A172 (cell line): ENCODE measurements at regions not wholly inside any gene's neighbourhood (a gene's known extent, or its start where the extent isn't known, plus 50 kb on each side); places are given as distances from the start of the nearest gene placed in this dataset.
"Not testable (repeated sequence)": the region's sequence is repeated elsewhere in the genome, so short reads cannot be mapped to it uniquely, and the experiment has no call there.

Source experiments
- DNase-seq: peaks from one replicate; pipeline ENCODE4 v3.0.0-alpha.2; 2015; ENCODE audit warnings: low spot score

DNA sequence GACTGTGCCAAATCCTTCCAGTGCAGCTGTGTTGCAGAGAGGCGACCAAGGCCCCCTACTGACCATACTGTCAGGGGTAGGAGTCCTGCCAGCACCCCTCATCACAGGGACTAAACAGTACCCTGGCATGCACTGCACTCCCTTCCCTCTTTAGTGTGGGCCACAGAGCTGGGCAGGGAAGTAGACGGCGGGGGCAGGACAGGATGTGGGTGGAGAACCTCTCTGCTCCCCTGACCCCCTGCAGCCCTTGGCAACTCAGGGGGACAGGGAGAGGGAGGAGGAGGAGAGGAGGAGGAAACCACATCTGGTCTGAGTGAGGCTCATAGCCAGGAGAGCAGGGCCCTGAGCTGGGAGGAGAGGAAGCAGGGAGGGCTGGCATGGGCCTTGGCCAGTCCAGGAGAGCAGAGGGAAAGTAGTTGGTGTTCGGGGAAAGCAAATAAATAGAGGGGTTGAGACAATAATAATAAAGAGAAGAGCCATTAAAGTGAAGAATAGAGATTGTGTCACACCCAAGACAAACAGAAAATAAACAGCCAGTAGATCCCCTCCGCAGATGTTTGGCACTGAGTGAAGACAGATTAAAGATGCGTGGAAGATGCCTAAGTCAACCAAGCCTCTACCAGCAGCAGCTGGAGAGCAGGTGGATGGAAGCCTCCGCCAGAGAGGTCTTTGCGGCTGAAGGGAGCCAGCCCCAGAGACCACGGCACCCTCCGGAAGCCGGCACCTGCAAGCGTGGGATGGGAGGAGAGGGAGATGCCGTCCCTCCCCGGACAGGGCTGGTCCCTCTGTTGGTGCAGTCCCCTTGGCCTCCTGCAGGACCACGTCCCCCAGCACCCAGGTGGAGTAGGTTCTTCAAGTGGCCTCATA is 61.5 kb downstream of the RPUSD4 start:
- DNase-seq, result no peak

GRCh38 chr11:126148317-126148716 is 63.1 kb downstream of the RPUSD4 start:
- DNase-seq, result no peak

GRCh38 chr11:126147208-126148111 is 64.0 kb downstream of the RPUSD4 start:
- DNase-seq, result no peak

DNA sequence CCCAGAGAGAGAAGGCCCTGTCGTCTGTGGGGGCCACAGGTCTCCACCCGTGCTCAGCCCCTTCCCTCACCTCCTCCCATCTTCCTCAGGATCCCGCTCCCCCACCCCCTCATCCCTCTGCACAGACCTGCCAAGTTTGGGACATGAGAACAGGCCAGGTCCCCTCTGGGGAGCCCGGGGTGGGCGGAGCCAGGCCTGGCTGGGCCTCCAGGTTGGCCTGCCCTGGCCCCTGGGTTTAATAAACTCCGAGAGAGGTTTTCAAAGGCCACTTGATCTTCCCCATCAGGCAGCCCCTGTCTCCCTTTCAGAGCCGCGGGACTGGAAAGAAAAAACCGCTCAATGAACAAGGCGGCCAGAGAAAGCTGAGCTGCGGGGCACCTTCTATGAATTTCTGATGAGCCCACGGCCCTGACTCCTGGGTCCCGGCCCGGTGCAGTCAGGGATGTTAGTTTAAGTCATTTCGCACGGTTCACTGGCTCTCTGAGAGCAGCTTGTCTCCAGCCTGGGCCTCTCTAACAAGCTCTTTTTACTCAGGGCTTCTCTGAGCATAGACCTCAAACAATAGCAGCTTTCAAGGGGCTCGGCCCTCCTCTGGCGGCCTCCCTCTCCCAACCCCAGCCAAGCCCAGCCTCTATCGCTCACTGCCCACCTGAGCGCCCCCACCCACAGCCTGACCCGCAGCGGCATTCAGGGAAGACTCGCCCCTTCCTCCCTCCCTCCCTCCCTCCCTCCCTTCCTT is 64.8 kb downstream of the RPUSD4 start:
- DNase-seq, result no peak

DNA sequence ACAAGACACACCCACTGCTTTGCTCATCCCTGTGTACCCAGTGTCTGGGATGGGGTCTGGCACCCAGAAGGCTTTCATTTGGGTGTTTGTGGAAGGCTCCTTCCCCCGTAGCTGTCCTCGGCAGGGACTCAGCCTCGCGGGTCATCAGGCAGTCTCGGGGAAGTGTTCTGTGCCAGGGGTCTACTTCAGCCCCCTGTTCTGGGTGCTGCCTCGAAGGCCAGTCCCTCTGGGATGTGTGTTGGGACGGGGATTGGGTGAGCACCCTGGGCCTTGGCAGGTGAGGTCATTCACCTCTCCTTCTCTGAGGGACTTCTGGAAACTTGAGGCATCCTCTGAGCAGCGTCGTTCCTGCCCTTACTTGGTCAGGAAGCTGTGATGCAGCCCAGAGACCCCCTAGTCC is 65.5 kb downstream of the RPUSD4 start:
- DNase-seq, result no peak

DNA sequence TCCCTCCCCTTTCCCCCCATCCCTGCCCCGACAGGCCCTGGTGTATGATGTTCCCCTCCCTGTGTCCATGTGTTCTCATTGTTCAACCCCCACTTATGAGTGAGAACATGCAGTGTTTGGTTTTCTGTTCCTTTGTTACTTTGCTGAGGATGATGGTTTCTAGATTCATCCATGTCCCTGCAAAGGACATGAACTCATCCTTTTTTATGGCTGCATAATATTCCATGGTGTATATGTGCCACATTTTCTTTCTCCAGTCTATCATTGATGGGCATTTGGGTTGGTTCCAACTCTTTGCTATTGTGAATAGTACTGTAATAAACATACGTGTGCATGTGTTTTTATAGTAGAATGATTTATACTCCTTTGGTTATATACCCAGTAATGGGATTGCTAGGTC is 68.0 kb downstream of the RPUSD4 start:
- not testable (repeated sequence) for DNase-seq

DNA sequence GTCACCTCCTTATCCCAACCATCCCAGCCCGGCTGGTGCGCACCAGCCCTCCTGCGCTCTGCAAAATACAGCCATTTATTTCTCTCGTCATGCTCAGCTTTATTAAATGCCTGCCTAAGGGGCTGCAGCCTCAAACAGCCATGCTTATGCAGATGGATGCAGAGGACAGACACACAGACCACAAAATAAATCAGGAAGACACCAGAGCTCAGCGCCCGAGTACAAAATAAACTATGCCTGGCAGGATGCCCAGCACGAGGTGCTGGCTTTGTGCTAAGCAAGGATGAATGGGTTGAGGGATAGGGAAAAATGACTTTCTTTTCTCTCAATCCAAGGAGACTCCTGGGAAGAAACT is 70.5 kb downstream of the RPUSD4 start:
- DNase-seq, result peak; percentile 44

DNA sequence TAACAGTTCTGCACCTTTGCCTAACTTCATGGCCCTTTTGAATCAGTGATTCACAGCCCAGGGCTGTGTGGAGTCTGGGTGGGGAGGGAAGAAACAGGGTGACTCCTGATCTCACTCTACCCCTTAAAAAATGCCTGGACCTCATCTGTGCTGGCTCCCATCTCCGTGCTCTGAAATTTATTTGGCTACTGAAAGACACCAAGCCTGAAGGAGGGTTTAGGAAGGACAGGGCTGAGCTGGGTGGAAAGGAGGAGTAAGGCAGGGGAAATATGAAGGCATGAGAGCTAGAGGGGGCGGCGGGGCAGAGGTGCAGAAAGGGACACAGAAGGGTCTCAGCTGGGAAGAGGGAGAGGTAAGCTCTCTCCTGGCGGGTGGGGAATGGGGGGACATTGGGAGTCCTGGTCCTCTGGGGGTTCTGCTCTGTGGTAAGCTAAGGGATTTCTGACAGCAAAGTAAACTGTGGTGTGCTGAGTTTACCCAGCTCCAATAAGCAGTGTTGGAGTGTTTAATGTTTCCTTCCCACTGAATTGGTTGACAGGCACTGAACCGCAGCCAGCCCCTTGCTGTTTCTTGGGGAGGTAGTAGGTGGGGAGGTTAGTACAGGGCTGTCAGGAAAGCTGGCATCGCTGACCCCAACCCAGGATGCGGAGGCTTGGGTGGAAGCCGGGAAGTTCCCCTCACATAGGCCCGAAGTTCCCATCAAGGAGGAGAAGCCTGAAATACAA is 71.1 kb downstream of the RPUSD4 start:
- DNase-seq, result no peak

- DNase-seq, result no peak
Measured at GRCh38 chr11:126139111-126140091, 72.0 kb downstream of the RPUSD4 start.

DNA sequence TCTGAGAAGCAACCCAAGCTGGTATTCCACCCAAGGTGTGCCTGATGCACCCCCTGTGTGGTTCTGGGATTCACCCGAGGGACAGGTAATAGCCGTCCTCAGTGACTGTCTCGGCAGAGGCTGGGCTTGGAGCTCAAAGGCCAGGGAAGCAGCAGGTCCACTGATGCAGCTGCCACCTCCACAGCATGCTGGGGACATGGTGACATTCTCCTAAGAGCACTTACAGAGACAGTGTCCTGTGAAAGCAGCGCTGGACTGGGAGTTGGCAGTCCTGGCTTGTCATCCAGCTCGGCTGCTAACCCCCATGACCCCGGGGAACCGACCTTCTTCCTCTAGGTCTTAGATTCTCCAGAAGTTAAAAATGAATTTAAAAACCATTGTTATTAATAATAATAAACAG is 72.8 kb downstream of the RPUSD4 start:
- no peak for DNase-seq

DNA sequence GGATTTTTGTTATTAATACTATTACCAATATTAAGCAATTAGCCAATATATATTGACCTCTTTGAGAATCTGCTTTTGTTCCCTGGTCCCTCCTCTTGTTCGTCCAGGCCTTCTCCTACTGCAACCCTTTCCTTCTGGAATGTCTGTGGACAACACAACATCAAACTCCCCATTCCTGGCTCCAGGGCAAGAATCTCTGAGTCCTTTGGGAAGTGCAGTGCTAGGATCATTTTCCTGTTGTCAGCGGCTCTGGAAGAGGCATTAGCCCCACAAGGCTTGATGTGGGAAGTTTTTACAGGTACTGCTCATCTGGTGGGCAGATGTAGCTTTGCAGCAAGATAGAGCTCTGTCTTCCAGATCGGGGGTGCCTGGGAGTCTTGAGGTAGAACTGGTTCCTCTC is 74.3 kb downstream of the RPUSD4 start:
- no peak for DNase-seq

DNA sequence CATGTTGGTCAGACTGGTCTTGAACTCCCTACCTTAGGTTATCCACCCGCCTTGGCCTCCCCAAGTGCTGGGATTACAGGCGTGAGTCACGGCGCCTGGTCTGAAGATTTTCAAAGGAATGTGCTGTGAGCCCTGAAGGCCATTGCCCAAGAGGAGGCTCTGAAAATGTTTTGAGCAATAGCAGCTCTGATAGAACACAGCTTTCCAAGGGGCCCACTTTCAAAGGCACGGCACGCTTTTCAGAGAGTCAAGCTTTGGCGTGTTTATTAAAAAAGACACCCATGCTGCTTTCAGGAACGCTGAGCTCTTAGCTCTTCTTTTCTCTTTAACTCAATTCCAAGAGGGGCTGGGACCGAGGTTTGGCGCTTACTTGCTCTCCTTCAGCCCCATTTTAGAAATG is 73.8 kb upstream of the CDON start:
- DNase-seq, result no peak

DNA sequence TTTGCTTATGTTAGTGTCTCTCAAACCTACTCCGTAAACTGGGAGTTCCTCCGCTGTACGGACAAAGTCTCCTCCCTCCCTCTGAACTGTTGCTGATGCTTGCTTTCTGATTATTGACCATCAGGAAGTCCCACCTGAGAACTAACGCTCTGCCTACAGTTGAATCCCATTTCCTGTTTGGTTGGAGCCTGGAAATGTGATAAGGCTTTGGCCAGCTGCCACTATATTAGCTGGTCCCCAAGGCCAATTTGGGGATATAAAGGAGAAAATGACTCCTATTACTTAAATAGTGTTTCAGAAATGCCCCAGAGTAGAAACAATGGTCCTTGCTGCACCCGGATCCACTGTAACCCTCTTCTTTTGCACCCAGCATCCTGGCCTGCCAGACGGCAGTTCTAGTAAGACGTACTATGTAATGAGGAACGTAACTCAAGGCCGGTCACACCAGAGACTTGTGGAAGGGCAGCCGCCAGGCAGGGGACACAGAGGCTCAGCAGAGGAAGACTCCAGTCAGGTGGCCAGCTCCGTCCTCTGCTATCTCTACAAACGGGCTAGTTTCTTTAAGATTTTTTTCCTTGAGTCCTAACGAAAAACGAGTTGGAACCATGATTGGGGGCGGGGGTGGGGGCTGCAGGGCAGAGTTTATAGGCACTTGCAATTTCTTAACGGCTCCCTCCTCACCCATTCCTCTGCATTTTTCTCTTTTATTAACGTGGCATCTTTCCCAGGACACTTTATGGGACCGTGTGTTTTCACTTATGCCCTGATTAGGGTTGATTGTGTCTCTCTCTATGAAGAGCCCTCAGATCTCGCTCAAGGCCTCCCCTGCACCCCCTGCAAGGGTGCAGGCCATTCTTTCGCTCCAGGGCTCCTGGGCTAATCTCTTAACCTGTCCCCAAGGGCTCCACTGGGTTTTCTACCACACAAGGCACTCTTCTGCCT is 72.8 kb upstream of the CDON start:
- no peak for DNase-seq

DNA sequence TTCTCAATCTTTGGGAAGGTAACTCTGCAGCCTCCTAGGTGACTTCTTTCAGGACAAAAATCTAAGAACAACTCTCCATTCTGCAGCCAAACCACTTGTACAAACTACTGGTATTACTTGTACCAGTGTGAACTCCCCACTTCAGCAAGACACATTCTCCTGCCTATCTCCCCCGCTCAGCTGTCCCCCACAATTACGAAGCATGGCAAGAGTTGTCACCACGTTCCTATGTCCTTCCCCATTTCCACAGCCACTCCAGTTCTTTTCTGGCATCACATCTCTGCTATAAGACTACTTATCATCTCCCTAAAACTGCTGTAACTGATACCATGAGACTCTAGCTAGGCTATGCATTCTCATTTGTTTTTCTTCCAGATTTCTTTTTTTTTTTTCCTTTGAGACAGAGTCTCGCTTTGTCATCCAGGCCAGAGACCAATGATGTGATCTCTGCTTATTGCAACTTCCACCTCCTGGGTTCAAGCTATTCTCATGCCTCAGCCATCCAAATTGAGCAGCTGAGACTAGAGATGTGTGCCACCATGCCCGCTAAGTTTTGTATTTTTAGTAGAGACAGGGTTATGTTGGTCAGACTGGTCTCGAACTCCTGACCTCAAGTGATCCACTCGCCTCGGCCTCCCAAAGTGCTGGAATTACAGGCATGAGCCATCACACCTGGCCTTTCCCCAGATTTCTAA is 71.9 kb upstream of the CDON start:
- no peak for DNase-seq

DNA sequence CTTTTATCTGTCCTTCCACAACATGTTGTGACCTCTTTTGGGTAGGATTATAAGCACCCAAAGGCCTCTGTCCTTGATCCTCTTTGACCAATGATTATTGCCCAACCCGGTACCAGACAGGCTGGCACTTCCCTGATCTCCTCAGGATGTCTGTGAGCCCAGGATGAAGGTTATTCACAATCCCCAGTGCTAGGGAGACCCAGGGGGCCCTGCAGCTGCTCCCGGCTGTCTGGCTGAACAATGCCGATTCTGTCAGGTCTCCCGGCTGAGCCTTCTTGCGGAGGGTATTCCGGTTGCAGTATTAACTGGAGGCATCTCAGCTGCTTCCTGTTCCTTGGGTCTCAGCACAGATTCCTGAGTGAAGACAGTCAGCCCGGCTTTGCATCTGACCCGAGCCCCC is 71.2 kb upstream of the CDON start:
- no peak for DNase-seq

DNA sequence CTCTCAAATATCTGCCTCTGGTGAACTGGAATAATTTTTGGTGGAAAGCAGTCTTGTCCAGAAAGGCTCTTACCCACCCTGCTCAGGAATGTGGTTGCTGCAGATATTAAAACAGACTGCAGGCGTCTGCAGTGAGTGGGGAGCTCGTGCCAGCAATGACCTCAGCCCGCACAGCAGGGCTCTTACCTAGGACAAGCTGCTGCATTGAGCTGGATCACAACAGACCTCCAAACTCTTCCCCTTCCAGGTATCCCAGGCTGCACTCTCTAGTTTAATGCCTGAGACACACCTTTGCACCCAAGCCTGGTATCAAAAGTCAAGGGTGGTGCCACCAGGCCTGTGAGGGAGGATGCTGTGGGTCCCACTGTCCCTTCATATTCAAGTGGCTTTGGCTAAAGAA is 69.7 kb upstream of the CDON start:
- DNase-seq, result peak; percentile 59

- DNase-seq, result not testable (repeated sequence)
Measured at GRCh38 chr11:126130781-126131180, 68.1 kb upstream of the CDON start.
